Peyer's patch (tissue), 4 donors: ENCODE measurements at regions not wholly inside any gene's neighbourhood (a gene's known extent, or its start where the extent isn't known, plus 50 kb on each side); places are given as distances from the start of the nearest gene placed in this dataset.

ENCODE experiments used
- DNase-seq, 3 donors: peaks; one replicate each; pipeline ENCODE4 v3.0.0-alpha.2; 2017 to 2019
- H3K27ac ChIP-seq, 4 donors: fragments of 200-600 bp; sonication (generic); one replicate each; pipeline ENCODE4 v1.5.1; 2016 to 2019
- H3K27me3 ChIP-seq, 2 donors: fragments of 200-600 bp; sonication (generic); one replicate each; pipeline ENCODE4 v1.5.1; 2019
- H3K36me3 ChIP-seq, 3 donors: fragments of 200-600 bp; sonication (generic); one replicate each; pipeline ENCODE4 v1.5.1; 2016 to 2019
- H3K4me1 ChIP-seq, 4 donors: fragments of 200-600 bp; sonication (generic); one replicate each; pipeline ENCODE4 v1.5.1; 2016 to 2019
- H3K4me3 ChIP-seq, 4 donors: fragments of 200-600 bp; sonication (generic); 1 replicate in 3 of 4; 2 replicates in 1 of 4; pipeline ENCODE4 v1.5.1; 2016 to 2019; ENCODE audit warnings: mild to moderate bottlenecking in 1 of 4
- H3K9me3 ChIP-seq, 4 donors: fragments of 200-600 bp; sonication (generic); one replicate each; pipeline ENCODE4 v1.5.1; 2016 to 2019; ENCODE audit warnings: mild to moderate bottlenecking in 1 of 4
- CTCF ChIP-seq, 6 experiments: fragments of 450-650 bp in 4 of 6; fragments of 200-600 bp in 2 of 6; sonication (generic) in 1 of 6; IDR thresholded peaks; one replicate each; pipeline ENCODE4 v1.5.1; 2017 to 2019; ENCODE audit warnings: antibody characterized with exemption in 6 of 6, mild to moderate bottlenecking in 3 of 6, moderate library complexity in 1 of 6
- POLR2A ChIP-seq, 2 donors: fragments of 450-650 bp; IDR thresholded peaks; one replicate each; pipeline ENCODE4 v1.5.1; 2017; ENCODE audit warnings: antibody characterized with exemption in 2 of 2, mild to moderate bottlenecking in 2 of 2, moderate library complexity in 2 of 2

GRCh38 chr4:25502115-25502514 lies 125.1 kb downstream of the ANAPC4 start:
- H3K4me1 ChIP-seq, result no peaks in the 10 kb centered on the region
- H3K27ac ChIP-seq, result no peak overlapping the region
- H3K36me3 ChIP-seq, result no peaks in the 10 kb centered on the region
- no peak for TF ChIP-seq POLR2A (IDR thresholded peaks at IDR 0.05)
- TF ChIP-seq CTCF (IDR thresholded peaks at IDR 0.05), result no peak
- no peak overlapping the region for H3K4me3 ChIP-seq
- no peak for DNase-seq
- no peaks in the 10 kb centered on the region for H3K9me3 ChIP-seq
- H3K27me3 ChIP-seq, result no peaks in the 10 kb centered on the region

- Histone ChIP-seq H3K27me3 (no peaks in the 10 kb centered on the region), H3K4me1 (no peaks in the 10 kb centered on the region), H3K4me3 (no peak overlapping the region), H3K9me3 (no peaks in the 10 kb centered on the region), H3K27ac (no peak overlapping the region), H3K36me3 (no peaks in the 10 kb centered on the region)
- TF ChIP-seq CTCF (IDR thresholded peaks at IDR 0.05), result no peak
- no peak for TF ChIP-seq POLR2A (IDR thresholded peaks at IDR 0.05)
- no peak for DNase-seq
These were observed 126.7 kb downstream of the ANAPC4 start for GRCh38 chr4:25503779-25504178.

- no peak for DNase-seq
- H3K36me3 ChIP-seq, result no peaks in the 10 kb centered on the region
- no peaks in the 10 kb centered on the region for H3K9me3 ChIP-seq
- H3K27me3 ChIP-seq, result no peaks in the 10 kb centered on the region
- TF ChIP-seq CTCF (IDR thresholded peaks at IDR 0.05), result no peak
- no peak for TF ChIP-seq POLR2A (IDR thresholded peaks at IDR 0.05)
- H3K27ac ChIP-seq, result no peak overlapping the region
- H3K4me1 ChIP-seq, result no peaks in the 10 kb centered on the region
- H3K4me3 ChIP-seq, result no peak overlapping the region
These were observed 128.0 kb downstream of the ANAPC4 start for GRCh38 chr4:25504932-25505636.

- H3K9me3 ChIP-seq, result no peaks in the 10 kb centered on the region
- H3K4me1 ChIP-seq, result no peaks in the 10 kb centered on the region
- TF ChIP-seq CTCF (IDR thresholded peaks at IDR 0.05) (no peak), POLR2A (IDR thresholded peaks at IDR 0.05) (no peak)
- no peak overlapping the region for H3K4me3 ChIP-seq
- no peaks in the 10 kb centered on the region for H3K36me3 ChIP-seq
- no peaks in the 10 kb centered on the region for H3K27me3 ChIP-seq
- H3K27ac ChIP-seq, result no peak overlapping the region
- no peak for DNase-seq
These were observed 128.6 kb downstream of the ANAPC4 start for GRCh38 chr4:25505637-25505991.

GRCh38 chr4:25506032-25506571 lies 129.0 kb downstream of the ANAPC4 start:
- no peaks in the 10 kb centered on the region for H3K36me3 ChIP-seq
- TF ChIP-seq POLR2A (IDR thresholded peaks at IDR 0.05) (no peak), CTCF (IDR thresholded peaks at IDR 0.05) (no peak)
- no peaks in the 10 kb centered on the region for H3K4me1 ChIP-seq
- DNase-seq, result no peak
- no peak overlapping the region for H3K27ac ChIP-seq
- H3K9me3 ChIP-seq, result no peaks in the 10 kb centered on the region
- H3K4me3 ChIP-seq, result no peak overlapping the region
- no peaks in the 10 kb centered on the region for H3K27me3 ChIP-seq
